ENCODE measurements at regions not wholly inside any gene's neighbourhood (a gene's known extent, or its start where the extent isn't known, plus 50 kb on each side); places are given as distances from the start of the nearest gene placed in this dataset.
A peak's percentile ranks its signal among the peaks of the same experiment; 100 is the strongest.

GRCh38 chr5:10133830-10134229, 115.9 kb downstream of the ATPSCKMT start:
- 73% methylated on average over 2 of the region's 2 CpGs for WGBS
- Histone ChIP-seq H3K4me3 (ENCODE audit: low read depth in 1 of 3, low read length in 3 of 3) (no peak overlapping the region), H3K9me3 (ENCODE audit: control insufficient read depth in 4 of 4, low read length in 3 of 4) (no peaks in the 10 kb centered on the region), H3K9ac (ENCODE audit: low read depth in 1 of 2, low read length in 2 of 2) (no peak overlapping the region), H3K36me3 (ENCODE audit: control insufficient read depth in 4 of 4, insufficient read depth in 3 of 4, low read depth in 1 of 4, low read length in 3 of 4) (no peaks in the 10 kb centered on the region), H3K27me3 (ENCODE audit: control insufficient read depth in 4 of 4, insufficient read depth in 4 of 4, low read length in 3 of 4) (no peaks in the 10 kb centered on the region), H3K4me1 (ENCODE audit: control insufficient read depth in 4 of 4, insufficient read depth in 4 of 4, low read length in 3 of 4) (no peaks in the 10 kb centered on the region), H3K27ac (ENCODE audit: low read depth in 1 of 2, low read length in 2 of 2) (no peak overlapping the region)
- no peak for DNase-seq (ENCODE audit: low spot score)
- TF ChIP-seq JUND (IDR thresholded peaks at IDR 0.05): no peak
- TF ChIP-seq RAD21 (IDR thresholded peaks at IDR 0.05): peak in 1 of 2 donors; percentile 7
- TF ChIP-seq HNF4G (IDR thresholded peaks at IDR 0.05): no peak
- TF ChIP-seq MAX (IDR thresholded peaks at IDR 0.05): no peak

- TF ChIP-seq CTCF (IDR thresholded peaks at IDR 0.05; ENCODE audit: low read depth, low read length, missing input control) (no peak), FOXA1 (IDR thresholded peaks at IDR 0.05) (no peak), RAD21 (IDR thresholded peaks at IDR 0.05) (no peak), JUND (IDR thresholded peaks at IDR 0.05) (no peak), EGR1 (IDR thresholded peaks at IDR 0.05; ENCODE audit: low read depth in 2 of 2) (no peak)
- no peak for DNase-seq (ENCODE audit: low spot score)
- H3K36me3 ChIP-seq (ENCODE audit: control insufficient read depth in 4 of 4, insufficient read depth in 3 of 4, low read depth in 1 of 4, low read length in 3 of 4): no peaks in the 10 kb centered on the region
- no peaks in the 10 kb centered on the region for H3K9me3 ChIP-seq (ENCODE audit: control insufficient read depth in 4 of 4, low read length in 3 of 4)
- H3K27ac ChIP-seq (ENCODE audit: low read depth in 1 of 2, low read length in 2 of 2): no peak overlapping the region
- H3K4me1 ChIP-seq (ENCODE audit: control insufficient read depth in 4 of 4, insufficient read depth in 4 of 4, low read length in 3 of 4): no peaks in the 10 kb centered on the region
- no peak overlapping the region for H3K4me3 ChIP-seq (ENCODE audit: low read depth in 1 of 3, low read length in 3 of 3)
- 49% methylated on average over 3 of the region's 3 CpGs for WGBS
- no peak overlapping the region for H3K9ac ChIP-seq (ENCODE audit: low read depth in 1 of 2, low read length in 2 of 2)
- no peaks in the 10 kb centered on the region for H3K27me3 ChIP-seq (ENCODE audit: control insufficient read depth in 4 of 4, insufficient read depth in 4 of 4, low read length in 3 of 4)
Observed at GRCh38 chr5:10130881-10131280, 118.8 kb downstream of the ATPSCKMT start.

- WGBS: 97% methylated on average over 6 of the region's 6 CpGs
- Histone ChIP-seq H3K36me3 (ENCODE audit: control insufficient read depth in 4 of 4, insufficient read depth in 3 of 4, low read depth in 1 of 4, low read length in 3 of 4) (no peaks in the 10 kb centered on the region), H3K4me3 (ENCODE audit: low read depth in 1 of 3, low read length in 3 of 3) (no peak overlapping the region), H3K4me1 (ENCODE audit: control insufficient read depth in 4 of 4, insufficient read depth in 4 of 4, low read length in 3 of 4) (no peaks in the 10 kb centered on the region), H3K9ac (ENCODE audit: low read depth in 1 of 2, low read length in 2 of 2) (no peak overlapping the region), H3K27me3 (ENCODE audit: control insufficient read depth in 4 of 4, insufficient read depth in 4 of 4, low read length in 3 of 4) (no peaks in the 10 kb centered on the region), H3K9me3 (ENCODE audit: control insufficient read depth in 4 of 4, low read length in 3 of 4) (no peaks in the 10 kb centered on the region), H3K27ac (ENCODE audit: low read depth in 1 of 2, low read length in 2 of 2) (no peak overlapping the region)
- DNase-seq (ENCODE audit: low spot score): no peak
- TF ChIP-seq JUND (IDR thresholded peaks at IDR 0.05) (no peak), NR2F2 (IDR thresholded peaks at IDR 0.05) (no peak), ZBTB33 (IDR thresholded peaks at IDR 0.05) (no peak), CTCF (IDR thresholded peaks at IDR 0.05; ENCODE audit: low read depth, low read length, missing input control) (no peak), YY1 (IDR thresholded peaks at IDR 0.05) (no peak), HNF4G (IDR thresholded peaks at IDR 0.05) (no peak), TAF1 (conservative IDR thresholded peaks at IDR 0.05) (no peak), RAD21 (IDR thresholded peaks at IDR 0.05) (no peak), SP1 (IDR thresholded peaks at IDR 0.05) (no peak)
Observed at GRCh38 chr5:10126900-10127299, 122.8 kb downstream of the ATPSCKMT start.
